ENCODE measurements at regions not wholly inside any gene's neighbourhood (a gene's known extent, or its start where the extent isn't known, plus 50 kb on each side); places are given as distances from the start of the nearest gene placed in this dataset.

- ChIA-PET CTCF (no interaction called here), POLR2A (ENCODE audit: unreplicated experiment) (no interaction called here)
Measured at GRCh38 chr5:105639511-105639910, 2031.2 kb downstream of the EFNA5 start.

More at GRCh38 chr5:105639511-105639910, 2031.2 kb downstream of the EFNA5 start:
- Histone ChIP-seq H3K18ac (ENCODE audit: low read depth, low read length) (no peak overlapping the region), H3K4me2 (ENCODE audit: low read depth, low read length) (no peak overlapping the region), H3K27me3 (ENCODE audit: control insufficient read depth, insufficient read depth, low read length) (no peaks in the 10 kb centered on the region), H4K5ac (ENCODE audit: low read depth, low read length) (no peak overlapping the region), H3K4me1 (ENCODE audit: control insufficient read depth, insufficient read depth, low read length) (no peaks in the 10 kb centered on the region), H2BK15ac (ENCODE audit: low read depth, low read length) (no peak overlapping the region), H2BK120ac (ENCODE audit: low read depth, low read length) (no peak overlapping the region), H3K23ac (ENCODE audit: low read depth, low read length) (no peak overlapping the region), H3K9me3 (ENCODE audit: control insufficient read depth, insufficient read depth, low read length) (peaks cover 12% of the 10 kb centered on the region), H2BK5ac (ENCODE audit: low read depth, low read length, poor library complexity, severe bottlenecking) (no peak overlapping the region), H4K20me1 (ENCODE audit: insufficient read depth, low read length) (no peaks in the 10 kb centered on the region), H4K8ac (ENCODE audit: low read depth in 2 of 2, low read length in 2 of 2) (no peak overlapping the region), H3K79me1 (ENCODE audit: low read depth in 1 of 2, low read length in 2 of 2) (no peaks in the 10 kb centered on the region), H3K27ac (ENCODE audit: insufficient read depth, low read length) (no peak overlapping the region), H3K56ac (ENCODE audit: extremely low read depth, insufficient read depth, low read length) (no peak overlapping the region), H2BK20ac (ENCODE audit: low read depth, low read length) (no peak overlapping the region), H3K36me3 (ENCODE audit: control insufficient read depth, insufficient read depth, low read length) (no peaks in the 10 kb centered on the region), H3K14ac (replicated peaks; ENCODE audit: low read depth, low read length) (no peak overlapping the region), H2AFZ (replicated peaks; ENCODE audit: low read length, poor library complexity) (no peak overlapping the region), H2AK5ac (ENCODE audit: low read depth, low read length) (no peak overlapping the region), H3K9ac (ENCODE audit: low read depth, low read length) (no peak overlapping the region), H2AK9ac (replicated peaks; ENCODE audit: low read depth, low read length, poor library complexity) (no peak overlapping the region), H3K4me3 (ENCODE audit: insufficient read depth, low read depth, low read length) (no peak overlapping the region), H3K4ac (ENCODE audit: low read depth, low read length) (no peak overlapping the region), H3K9me1 (ENCODE audit: insufficient read depth, low read length) (no peaks in the 10 kb centered on the region), H4K91ac (ENCODE audit: insufficient read depth, low read depth, low read length) (no peak overlapping the region)
- BruUV-seq (replicated peaks): no TSS peak
- dilution Hi-C loops (cut with HindIII; ENCODE audit: low sequenced_read_pairs, unreplicated experiment) (no loop called here), intact Hi-C loops (cut with micrococcal nuclease) (no loop called here), in situ Hi-C loops (cut with MboI; ENCODE audit: low sequenced_read_pairs) (no loop called here)
- ATAC-seq (ENCODE audit: low read depth): no peak
- WGBS, 2 experiments (ENCODE audit: extremely low coverage in 2 of 2, insufficient read length in 1 of 2): 84% methylated on average over 5 of the region's 6 CpGs; no CpG with 5 or more reads in 1 of the 2 experiments
- no peak for TF ChIP-seq CEBPB (IDR thresholded peaks at IDR 0.05; ENCODE audit: low read depth, low read length)
- no peak for TF ChIP-seq CTCF (conservative IDR thresholded peaks at IDR 0.05; ENCODE audit: low read depth, low read length)
- TF ChIP-seq POLR2A (IDR thresholded peaks at IDR 0.05; ENCODE audit: low read depth, low read length): no peak
- TF ChIP-seq USF2 (IDR thresholded peaks at IDR 0.05; ENCODE audit: low read depth, low read length): no peak
- no peak for TF ChIP-seq SMC3 (IDR thresholded peaks at IDR 0.05; ENCODE audit: low read depth, low read length)
- no peak for TF ChIP-seq ELK1 (IDR thresholded peaks at IDR 0.05; ENCODE audit: borderline replicate concordance, low read depth, low read length)
- TF ChIP-seq MXI1 (IDR thresholded peaks at IDR 0.05; ENCODE audit: borderline replicate concordance, low read depth, low read length): no peak
- TF ChIP-seq BHLHE40 (IDR thresholded peaks at IDR 0.05; ENCODE audit: low read depth, low read length): no peak
- no peak for TF ChIP-seq CHD1 (IDR thresholded peaks at IDR 0.05; ENCODE audit: low read depth, low read length)
- TF ChIP-seq RFX5 (IDR thresholded peaks at IDR 0.05; ENCODE audit: low read depth, low read length): no peak
- no peak for TF ChIP-seq NFE2L2 (IDR thresholded peaks at IDR 0.05; ENCODE audit: low read depth, low read length)
- TF ChIP-seq RCOR1 (IDR thresholded peaks at IDR 0.05; ENCODE audit: insufficient replicate concordance, low read length): no peak
- no peak for TF ChIP-seq MAZ (IDR thresholded peaks at IDR 0.05; ENCODE audit: borderline replicate concordance, low read depth, low read length)
- TF ChIP-seq RAD21 (IDR thresholded peaks at IDR 0.05; ENCODE audit: low read length): no peak
- no peak for TF ChIP-seq MAFK (IDR thresholded peaks at IDR 0.05; ENCODE audit: low read depth, low read length)
- TF ChIP-seq FOS (IDR thresholded peaks at IDR 0.05; ENCODE audit: low read depth, low read length): no peak
- DNase-seq: no peak

All from IMR-90 (cell line).